Islet precursor cell (in vitro differentiated cells): ENCODE measurements at regions not wholly inside any gene's neighbourhood (a gene's known extent, or its start where the extent isn't known, plus 50 kb on each side); places are given as distances from the start of the nearest gene placed in this dataset.
"Not testable (repeated sequence)": the region's sequence is repeated elsewhere in the genome, so short reads cannot be mapped to it uniquely, and the experiment has no call there.

Experiments used
- DNase-seq: peaks from one replicate; pipeline ENCODE4 v3.0.0-alpha.2; 2018

DNA sequence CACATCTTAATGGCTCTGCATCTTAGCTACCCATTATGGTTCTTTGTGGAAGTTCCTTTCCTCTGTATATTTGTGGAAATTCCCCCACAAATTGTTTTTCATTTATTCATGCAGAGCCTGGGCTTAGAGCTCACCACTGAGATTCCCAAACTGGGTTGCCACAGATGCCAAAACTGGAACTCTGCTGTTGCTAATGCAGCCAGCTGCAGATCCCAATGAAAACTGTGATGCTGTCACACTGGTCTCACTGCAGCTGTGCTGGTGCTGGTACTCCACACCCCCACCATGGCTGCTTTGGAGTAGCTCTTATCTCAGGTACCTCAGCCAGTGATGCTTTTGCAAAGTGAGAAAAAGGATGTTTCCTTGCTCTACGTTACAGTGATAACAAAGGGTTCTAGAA lies 87.7 kb downstream of the DCK start:
- DNase-seq: no peak

- no peak for DNase-seq
Observed at GRCh38 chr4:71093745-71094144, 100.3 kb downstream of the DCK start.

DNA sequence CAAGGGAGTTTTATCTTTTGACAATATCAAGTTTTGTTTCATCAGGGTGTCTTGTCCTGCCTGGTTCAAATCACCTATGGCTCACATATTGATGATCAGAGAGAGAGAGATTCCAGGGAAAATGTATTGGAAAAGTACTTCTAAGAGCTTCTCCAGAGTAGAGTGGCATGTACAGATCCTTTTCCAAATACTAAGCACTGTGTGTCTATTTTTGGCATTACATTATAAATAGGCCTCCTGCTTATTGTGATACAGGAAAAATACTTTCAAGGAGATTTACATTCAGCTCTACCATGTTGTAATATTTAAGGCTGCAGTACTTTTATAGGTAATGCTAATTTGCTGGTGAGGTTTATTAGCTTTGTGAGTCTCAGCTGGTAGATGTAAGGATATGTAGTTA lies 100.8 kb downstream of the DCK start:
- DNase-seq: no peak

DNA sequence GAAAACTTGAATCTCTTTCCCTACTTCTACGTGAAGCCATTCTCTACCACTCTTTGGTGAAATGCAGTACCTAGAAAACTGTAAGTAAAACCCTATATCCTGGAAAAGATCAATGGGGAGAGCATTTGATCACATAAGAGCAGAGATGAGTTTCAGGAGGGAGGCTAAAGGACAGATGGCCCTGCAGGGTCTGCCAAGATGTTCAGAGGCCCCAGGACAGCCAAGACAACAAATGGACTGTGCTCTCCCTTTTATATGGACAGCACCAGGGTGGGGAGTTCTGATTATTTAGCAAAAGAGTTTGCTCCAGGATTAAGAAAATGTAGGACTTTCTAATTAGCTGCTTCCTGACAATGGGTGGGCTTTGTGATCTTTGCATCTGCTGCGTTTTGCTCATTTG lies 101.7 kb downstream of the DCK start:
- no peak for DNase-seq

- DNase-seq: no peak
Observed at GRCh38 chr4:71095545-71095944, 102.1 kb downstream of the DCK start.

DNA sequence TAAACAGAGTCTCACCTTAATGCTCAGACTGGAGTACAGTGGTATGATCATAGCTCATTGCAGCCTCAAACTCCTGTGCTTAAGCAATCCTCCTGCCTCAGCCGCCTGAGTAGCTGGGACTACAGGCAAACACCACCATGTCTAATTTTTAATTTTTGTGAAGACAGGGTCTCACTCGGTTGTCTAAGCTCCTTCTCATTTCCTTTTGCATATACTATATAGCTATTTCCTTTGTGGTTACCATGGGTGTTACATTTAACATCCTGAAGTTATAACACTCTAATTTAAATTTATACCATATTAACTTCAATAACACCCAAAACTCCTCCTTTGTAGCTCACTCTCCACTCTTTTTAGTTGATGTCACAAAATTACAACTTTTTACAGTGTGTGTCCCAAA lies 114.3 kb downstream of the DCK start:
- DNase-seq: no peak

- no peak for DNase-seq
Observed at GRCh38 chr4:71110499-71110898, 117.0 kb downstream of the DCK start.

DNA sequence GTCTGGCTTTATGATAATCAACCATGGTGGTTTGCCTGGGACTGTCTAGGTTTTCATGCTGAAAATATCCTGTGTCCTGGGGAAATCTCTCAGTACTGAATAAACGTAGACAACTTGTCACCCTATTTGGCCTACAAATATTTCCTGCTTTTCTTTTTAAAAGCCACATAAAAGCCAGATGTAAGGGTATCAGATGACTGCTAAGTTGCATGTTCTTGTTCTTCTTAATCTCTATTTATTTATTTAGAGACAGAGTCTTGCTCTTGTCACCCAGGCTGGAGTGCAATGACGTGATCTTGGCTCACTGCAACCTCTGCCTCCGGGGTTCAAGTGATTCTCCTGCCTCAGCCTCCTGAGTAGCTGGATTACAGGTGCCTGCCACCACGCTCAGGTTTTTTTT lies 117.7 kb downstream of the DCK start:
- DNase-seq: not testable (repeated sequence)

DNA sequence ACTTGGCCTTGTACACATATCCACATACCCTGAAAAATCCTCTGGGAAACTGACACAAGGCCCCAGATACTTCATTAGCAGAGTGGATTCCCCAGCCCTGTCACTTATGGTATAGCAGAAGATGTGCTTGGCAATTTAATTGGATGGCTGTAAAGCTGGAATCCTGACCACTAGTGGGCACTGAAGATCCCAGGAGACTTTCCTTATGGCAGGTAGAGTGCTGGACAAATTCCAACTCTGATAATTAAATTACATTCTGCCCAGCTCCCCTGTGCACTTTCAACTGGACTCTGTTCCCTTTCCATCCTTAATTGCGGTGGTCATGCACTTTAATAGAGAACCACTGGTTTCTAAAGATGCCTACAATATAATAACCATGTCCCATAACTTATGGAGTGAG lies 119.8 kb downstream of the DCK start:
- DNase-seq: no peak

- no peak for DNase-seq
Observed at GRCh38 chr4:71120831-71121524, 127.5 kb downstream of the DCK start.

DNA sequence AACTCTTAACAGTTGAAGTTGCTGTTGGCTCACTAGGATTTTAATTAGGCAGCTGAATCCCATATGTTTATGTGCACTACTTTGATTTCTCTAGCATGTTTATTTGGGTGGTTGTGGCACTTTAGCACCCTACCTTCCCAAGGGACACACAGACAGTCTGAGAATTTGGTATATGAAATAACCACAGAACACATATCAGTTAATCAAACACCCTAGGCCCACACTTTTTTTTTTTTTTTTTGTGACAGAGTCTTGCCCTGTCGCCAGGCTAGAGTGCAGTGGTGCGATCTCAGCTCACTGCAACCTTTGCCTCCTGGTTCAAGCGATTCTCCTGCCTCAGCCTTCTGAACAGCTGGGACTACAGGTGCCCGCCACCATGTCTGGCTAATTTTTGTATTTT lies 130.5 kb downstream of the DCK start:
- DNase-seq: no peak

GRCh38 chr4:71125137-71125536 lies 131.7 kb downstream of the DCK start:
- DNase-seq: no peak

GRCh38 chr4:71126719-71127118 lies 133.3 kb downstream of the DCK start:
- no peak for DNase-seq

GRCh38 chr4:71130827-71131603 lies 137.6 kb downstream of the DCK start:
- no peak for DNase-seq

GRCh38 chr4:71132486-71132885 lies 139.0 kb downstream of the DCK start:
- DNase-seq: no peak

- no peak for DNase-seq
Observed at GRCh38 chr4:71133491-71133890, 140.0 kb downstream of the DCK start.

- DNase-seq: no peak
Observed at GRCh38 chr4:71136071-71136470, 142.6 kb downstream of the DCK start.

DNA sequence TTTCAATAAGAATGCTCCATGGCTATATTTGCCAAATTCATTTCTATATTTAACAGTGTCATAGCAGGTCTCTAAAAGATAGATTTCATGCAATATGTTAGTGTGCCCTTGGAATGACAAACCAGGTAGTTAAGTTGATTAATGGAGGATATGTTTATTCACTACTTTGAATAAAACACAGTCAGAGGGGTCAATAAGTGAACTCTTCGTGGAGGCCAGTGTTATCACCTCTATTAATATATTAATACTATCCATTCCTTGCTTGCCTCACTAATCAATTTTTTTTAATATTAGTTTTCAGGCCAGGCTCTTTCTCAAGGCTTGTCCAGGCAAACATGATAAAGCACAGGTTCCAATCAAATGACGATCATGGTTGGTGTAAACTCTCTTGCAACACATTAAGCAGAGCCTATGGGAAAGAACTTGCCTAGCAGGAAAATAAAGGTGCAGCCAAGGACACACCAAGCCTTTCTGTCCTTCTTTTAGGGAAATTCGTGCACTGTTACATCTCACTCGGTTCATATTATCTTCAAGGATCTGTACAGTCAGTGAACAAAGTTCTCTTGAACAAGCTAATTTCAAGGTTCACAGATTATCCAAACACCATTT lies 144.7 kb downstream of the DCK start:
- no peak for DNase-seq

- DNase-seq: no peak
Observed at GRCh38 chr4:71140563-71140962, 147.1 kb downstream of the DCK start.

DNA sequence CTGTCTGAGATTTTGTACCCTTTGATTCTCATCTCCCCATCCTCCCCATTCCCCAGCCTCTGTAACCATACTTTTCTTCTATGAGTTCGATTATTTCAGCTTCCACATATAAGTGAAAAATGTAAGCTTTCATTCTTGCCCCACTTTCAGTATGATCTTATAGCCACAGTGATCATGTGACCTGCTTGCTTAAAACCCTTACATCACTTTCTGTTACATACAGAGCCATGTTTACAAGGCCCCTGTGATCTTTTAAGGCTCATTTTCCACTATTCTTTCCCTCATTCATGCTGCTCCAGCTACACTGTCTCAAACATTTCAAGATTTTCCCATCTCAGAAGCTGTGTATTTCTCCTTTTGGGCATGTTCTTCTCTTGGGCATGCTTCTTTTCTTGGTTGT lies 147.7 kb downstream of the DCK start:
- DNase-seq: no peak

GRCh38 chr4:71147261-71147660 lies 153.8 kb downstream of the DCK start:
- DNase-seq: no peak

- DNase-seq: no peak
Observed at GRCh38 chr4:71148545-71148944, 155.1 kb downstream of the DCK start.

DNA sequence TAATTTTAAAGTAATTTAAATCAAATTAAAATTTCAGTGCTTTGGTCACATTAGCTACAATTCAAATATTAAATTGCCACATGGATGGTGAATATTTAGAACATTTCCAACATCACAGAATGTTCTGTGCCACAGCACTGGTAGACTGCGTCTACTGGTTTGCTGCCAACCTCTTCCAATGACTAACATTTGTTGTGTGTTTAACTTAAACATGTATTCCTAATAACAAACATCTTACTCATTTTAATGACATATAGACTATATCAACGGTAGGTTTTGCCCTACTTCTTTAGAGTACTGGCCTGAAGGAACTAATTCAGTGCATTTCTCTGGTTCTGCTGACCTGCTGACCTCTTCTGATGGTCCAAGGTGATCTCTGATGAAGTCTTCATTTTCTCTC lies 157.6 kb downstream of the DCK start:
- no peak for DNase-seq

- DNase-seq: no peak
Observed at GRCh38 chr4:71156616-71157015, 163.2 kb downstream of the DCK start.
